ENCODE measurements at regions not wholly inside any gene's neighbourhood (a gene's known extent, or its start where the extent isn't known, plus 50 kb on each side); places are given as distances from the start of the nearest gene placed in this dataset.

DNA sequence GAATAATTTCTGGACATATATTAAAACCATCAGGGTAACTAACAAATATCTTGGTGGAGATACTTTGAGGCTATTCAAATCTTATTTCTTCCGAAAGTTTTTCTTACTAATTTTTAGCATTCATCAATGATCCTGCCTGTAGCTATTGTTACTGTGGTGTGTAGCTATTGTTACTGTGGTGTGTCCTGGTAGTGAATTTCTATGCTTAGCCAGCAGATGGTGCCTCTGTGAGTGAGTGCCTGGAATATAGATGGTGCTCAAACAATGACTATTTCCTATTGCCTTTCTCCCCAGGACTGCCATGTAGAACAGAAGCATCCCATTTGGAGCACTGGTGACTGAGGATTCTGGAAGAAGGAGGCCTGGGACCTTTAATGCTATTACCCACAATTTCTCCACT is 245.7 kb downstream of the CCSER2 start:
- ATAC-seq, result peak; percentile 66; the same call in 2 of the 3 replicates
- FAIRE-seq, result no peak
- intact Hi-C loops (cut with micrococcal nuclease), result no loop called here
- H3K9ac ChIP-seq (ENCODE audit: insufficient read depth in 1 of 2, low read depth in 2 of 2, low read length in 2 of 2), result no peak overlapping the region
- H3K4me2 ChIP-seq (ENCODE audit: insufficient read depth, low read length), result no peak overlapping the region
- H3K4me3 ChIP-seq, result no peak overlapping the region
- no peaks in the 10 kb centered on the region for H3K36me3 ChIP-seq (ENCODE audit: control insufficient read depth, insufficient read depth, low read length)
- no peak for DNase-seq (ENCODE audit: extremely low read depth in 1 of 4, low spot score in 3 of 4)
- BruUV-seq (replicated peaks), result no TSS peak
- no peaks in the 10 kb centered on the region for H4K20me1 ChIP-seq (replicated peaks; ENCODE audit: control insufficient read depth, insufficient read depth, low read length)
- no peak overlapping the region for H3K27ac ChIP-seq (ENCODE audit: extremely low read depth, low read depth, low read length)
- no peaks in the 10 kb centered on the region; a peak in 1 of 5 replicates for H3K4me1 ChIP-seq (replicated peaks in 1 of 2; ENCODE audit: control insufficient read depth in 2 of 2, insufficient read depth in 2 of 2, low read length in 2 of 2)
- CTCF ChIA-PET (ENCODE audit: low intra/inter-chr PET ratio), result no interaction called here
- H3K9me3 ChIP-seq (replicated peaks; ENCODE audit: control insufficient read depth, insufficient read depth, low read depth, low read length), result no peaks in the 10 kb centered on the region
- no peak overlapping the region for H2AFZ ChIP-seq (ENCODE audit: low read depth, low read length)
- TF ChIP-seq, protein P1, sequence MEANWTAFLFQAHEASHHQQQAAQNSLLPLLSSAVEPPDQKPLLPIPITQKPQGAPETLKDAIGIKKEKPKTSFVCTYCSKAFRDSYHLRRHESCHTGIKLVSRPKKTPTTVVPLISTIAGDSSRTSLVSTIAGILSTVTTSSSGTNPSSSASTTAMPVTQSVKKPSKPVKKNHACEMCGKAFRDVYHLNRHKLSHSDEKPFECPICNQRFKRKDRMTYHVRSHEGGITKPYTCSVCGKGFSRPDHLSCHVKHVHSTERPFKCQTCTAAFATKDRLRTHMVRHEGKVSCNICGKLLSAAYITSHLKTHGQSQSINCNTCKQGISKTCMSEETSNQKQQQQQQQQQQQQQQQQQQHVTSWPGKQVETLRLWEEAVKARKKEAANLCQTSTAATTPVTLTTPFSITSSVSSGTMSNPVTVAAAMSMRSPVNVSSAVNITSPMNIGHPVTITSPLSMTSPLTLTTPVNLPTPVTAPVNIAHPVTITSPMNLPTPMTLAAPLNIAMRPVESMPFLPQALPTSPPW (CRISPR knock-in tag; IDR thresholded peaks at IDR 0.05), result no peak
- no peak for TF ChIP-seq SRSF9 (IDR thresholded peaks at IDR 0.05; ENCODE audit: borderline replicate concordance, low read depth, low read length)
- no peak for TF ChIP-seq PRPF4 (IDR thresholded peaks at IDR 0.05; ENCODE audit: insufficient read depth, low read depth, low read length, poor library complexity, severe bottlenecking)
- no peak for TF ChIP-seq MEF2A (IDR thresholded peaks at IDR 0.05; ENCODE audit: control insufficient read depth, low read depth, low read length)
- no peak for TF ChIP-seq SIN3A (IDR thresholded peaks at IDR 0.05; ENCODE audit: borderline replicate concordance in 2 of 2, control insufficient read depth in 1 of 2, low read depth in 2 of 2, low read length in 2 of 2)
- no peak for TF ChIP-seq RB1 (IDR thresholded peaks at IDR 0.05; ENCODE audit: low read depth)
- TF ChIP-seq, protein P2, sequence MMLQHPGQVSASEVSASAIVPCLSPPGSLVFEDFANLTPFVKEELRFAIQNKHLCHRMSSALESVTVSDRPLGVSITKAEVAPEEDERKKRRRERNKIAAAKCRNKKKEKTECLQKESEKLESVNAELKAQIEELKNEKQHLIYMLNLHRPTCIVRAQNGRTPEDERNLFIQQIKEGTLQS (IDR thresholded peaks at IDR 0.05), result no peak
- TF ChIP-seq, protein P2 (CRISPR knock-in tag; conservative IDR thresholded peaks at IDR 0.05), result no peak
- TF ChIP-seq ZNF589 (CRISPR knock-in tag; IDR thresholded peaks at IDR 0.05; ENCODE audit: low read depth), result no peak
- TF ChIP-seq NCOA4 (IDR thresholded peaks at IDR 0.05; ENCODE audit: partially characterized antibody), result no peak
- POLR2A ChIA-PET, result no interaction called here
- WGBS (ENCODE audit: insufficient coverage, low coverage, missing lambda C conversion rate), result 0% methylated on average over 1 of the region's 1 CpG
- in situ Hi-C loops (cut with MboI), result no loop called here
- H3K79me2 ChIP-seq (ENCODE audit: control insufficient read depth, insufficient read depth, low read length), result no peaks in the 10 kb centered on the region
- H3K27me3 ChIP-seq (ENCODE audit: control insufficient read depth in 2 of 2, insufficient read depth in 2 of 2, low read length in 2 of 2), result no peaks in the 10 kb centered on the region
- no peaks in the 10 kb centered on the region for H3K9me1 ChIP-seq (ENCODE audit: control insufficient read depth, insufficient read depth, low read length)

Measured in K562 (cell line).